Stimulated activated effector memory CD8-positive, alpha-beta T cell treated with anti-CD3 and anti-CD28 coated beads, Interleukin-12 subunit alpha, Interleukin-12 subunit beta, amount 100 ng/mL, for 72 hours (primary cell): ENCODE measurements at regions not wholly inside any gene's neighbourhood (a gene's known extent, or its start where the extent isn't known, plus 50 kb on each side); places are given as distances from the start of the nearest gene placed in this dataset.
"Not testable (repeated sequence)": the region's sequence is repeated elsewhere in the genome, so short reads cannot be mapped to it uniquely, and the experiment has no call there.

Source experiments
- ATAC-seq: fragments of 150-1000 bp; cut with Tn5 transposase; 2 replicates; pipeline ENCODE4 v1.10.0; 2021
- DNase-seq, 2 donors: peaks; one replicate each; pipeline ENCODE4 v3.0.0; 2021 to 2022; ENCODE audit warnings: low spot score in 2 of 2
- H3K27ac Mint-ChIP-seq: one replicate; pipeline ENCODE4 v1.8.0; 2022; ENCODE audit warnings: mild to moderate bottlenecking, mixed read lengths
- H3K36me3 Mint-ChIP-seq: one replicate; pipeline ENCODE4 v1.8.0; 2022; ENCODE audit warnings: mild to moderate bottlenecking, mixed read lengths
- H3K4me1 Mint-ChIP-seq: one replicate; pipeline ENCODE4 v1.8.0; 2022; ENCODE audit warnings: mixed read lengths
- H3K4me3 Mint-ChIP-seq: one replicate; pipeline ENCODE4 v1.8.0; 2022; ENCODE audit warnings: mild to moderate bottlenecking, mixed read lengths
- H3K9me3 Mint-ChIP-seq: one replicate; pipeline ENCODE4 v1.8.0; 2022; ENCODE audit warnings: mixed read lengths

DNA sequence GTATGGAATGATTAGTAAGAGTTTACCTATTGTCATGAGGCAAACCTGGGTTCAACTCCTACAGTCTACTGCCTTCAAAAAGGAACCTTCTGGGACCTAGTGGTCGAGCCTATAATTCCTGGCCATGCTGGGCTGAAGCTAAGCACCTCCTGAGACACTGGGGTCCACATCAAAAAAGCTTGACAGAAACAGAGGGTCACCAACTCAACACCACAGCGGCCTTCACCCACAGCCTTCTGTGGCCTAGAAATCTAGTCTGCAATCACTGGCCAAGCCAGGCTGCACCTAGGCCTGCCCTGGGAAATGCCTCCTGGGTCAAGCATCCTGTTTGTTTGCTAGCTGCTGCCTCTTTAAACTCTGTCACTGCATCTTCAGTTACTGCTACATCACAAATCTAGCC lies 153.9 kb upstream of the C11orf58 start:
- no peak overlapping the region for H3K4me3 Mint-ChIP-seq
- H3K9me3 Mint-ChIP-seq, result no peaks in the 10 kb centered on the region
- ATAC-seq (no peak), DNase-seq (no peak)
- H3K36me3 Mint-ChIP-seq, result no peaks in the 10 kb centered on the region
- H3K4me1 Mint-ChIP-seq, result no peaks in the 10 kb centered on the region
- no peak overlapping the region for H3K27ac Mint-ChIP-seq

DNA sequence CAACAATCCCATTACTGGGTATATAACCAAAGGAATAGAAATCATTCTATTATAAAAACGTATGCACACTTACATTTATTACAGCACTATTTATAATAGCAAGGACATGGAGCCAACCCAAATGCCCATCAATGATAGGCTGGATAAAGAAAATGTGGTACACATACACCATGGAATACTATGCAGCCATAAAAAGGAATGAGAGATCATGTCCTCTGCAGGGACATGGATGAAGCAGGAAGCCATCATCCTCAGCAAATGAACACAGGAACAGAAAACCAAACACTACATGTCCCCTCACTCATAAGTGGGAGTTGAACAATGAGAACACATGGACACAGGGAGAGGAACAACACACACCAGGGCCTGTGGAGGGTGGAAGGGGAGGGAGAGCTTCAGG lies 157.4 kb upstream of the C11orf58 start:
- not testable (repeated sequence) for H3K4me3 Mint-ChIP-seq, H3K4me1 Mint-ChIP-seq, H3K27ac Mint-ChIP-seq, H3K36me3 Mint-ChIP-seq, H3K9me3 Mint-ChIP-seq, DNase-seq, ATAC-seq

DNA sequence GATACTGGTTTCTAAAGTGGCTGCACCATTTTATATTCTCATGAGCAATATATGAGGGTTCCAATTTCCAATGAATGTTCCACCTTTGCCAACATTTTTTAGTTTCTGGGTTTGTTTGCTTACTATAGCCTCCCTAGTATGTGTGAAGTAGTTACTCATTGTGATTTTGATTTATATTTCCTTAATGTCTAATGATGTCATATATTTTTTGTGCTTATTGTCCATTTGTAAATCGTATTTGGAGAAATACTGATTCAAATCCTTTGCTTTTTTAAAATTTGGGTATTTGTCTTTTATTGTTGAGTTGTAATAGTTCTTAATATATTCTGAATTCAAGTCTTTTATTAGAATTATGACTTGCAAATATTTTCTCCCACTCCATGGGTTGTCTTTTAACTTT lies 161.0 kb upstream of the C11orf58 start:
- no peaks in the 10 kb centered on the region for H3K4me1 Mint-ChIP-seq
- H3K4me3 Mint-ChIP-seq, result no peak overlapping the region
- DNase-seq (no peak), ATAC-seq (no peak)
- no peaks in the 10 kb centered on the region for H3K9me3 Mint-ChIP-seq
- H3K27ac Mint-ChIP-seq, result no peak overlapping the region
- H3K36me3 Mint-ChIP-seq, result no peaks in the 10 kb centered on the region

DNA sequence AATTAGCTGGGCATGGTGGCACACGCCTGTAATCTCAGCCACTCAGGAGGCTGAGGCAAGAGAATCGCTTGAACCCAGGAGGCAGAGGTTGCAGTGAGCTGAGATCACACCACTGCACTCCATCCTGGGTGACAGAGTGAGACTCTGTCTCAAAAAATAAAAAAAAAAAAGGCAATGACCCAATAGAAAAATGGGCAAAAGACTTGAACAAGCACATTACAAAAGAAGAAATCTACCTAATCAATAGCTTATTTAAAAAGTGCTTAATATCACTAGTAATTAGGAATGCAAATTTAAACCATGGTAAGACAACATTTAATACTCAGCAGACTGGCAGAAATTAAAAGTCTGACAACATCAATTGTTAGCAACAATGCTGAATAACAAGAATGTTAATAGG lies 163.6 kb upstream of the C11orf58 start:
- H3K4me1 Mint-ChIP-seq, H3K4me3 Mint-ChIP-seq, H3K9me3 Mint-ChIP-seq, DNase-seq, H3K27ac Mint-ChIP-seq, H3K36me3 Mint-ChIP-seq, ATAC-seq: not testable (repeated sequence)

DNA sequence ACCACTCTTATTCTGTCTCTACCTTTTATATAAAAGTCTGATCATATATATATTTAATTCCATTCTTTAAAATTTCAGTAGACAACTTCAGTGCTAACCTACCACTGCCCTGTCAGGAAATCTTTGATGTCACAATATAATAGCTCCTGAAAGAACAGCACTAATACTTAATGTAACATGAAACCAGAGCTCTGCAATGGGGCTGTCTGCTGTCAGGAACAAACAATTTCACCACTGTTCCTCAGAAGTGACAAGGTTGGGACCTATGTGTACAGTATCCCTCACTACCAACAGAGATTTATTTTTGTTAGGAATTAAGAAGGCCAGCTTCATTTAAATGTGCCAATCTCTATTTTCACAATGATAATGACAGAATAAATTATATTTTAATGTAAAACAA lies 165.5 kb upstream of the C11orf58 start:
- H3K4me3 Mint-ChIP-seq, result no peak overlapping the region
- no peaks in the 10 kb centered on the region for H3K36me3 Mint-ChIP-seq

DNA sequence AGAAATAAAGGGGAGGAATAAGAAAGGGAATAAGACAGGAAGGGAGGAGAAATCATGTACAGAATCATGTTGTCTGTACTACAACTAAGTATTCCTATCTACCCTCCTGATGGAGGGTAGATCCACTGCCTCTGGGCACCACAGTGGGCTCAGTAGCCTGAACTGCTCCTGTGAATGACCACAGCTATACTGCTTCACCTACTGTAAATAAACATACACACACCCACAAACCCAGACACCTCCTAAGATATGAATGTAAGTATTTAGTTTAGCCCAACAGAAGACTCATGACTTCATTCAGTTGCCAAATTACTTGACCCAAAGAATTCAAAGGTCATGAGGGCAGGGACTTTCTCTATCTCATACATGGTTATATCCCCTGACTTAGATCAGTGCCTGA lies 177.3 kb upstream of the C11orf58 start:
- no peak overlapping the region for H3K27ac Mint-ChIP-seq
- no peaks in the 10 kb centered on the region for H3K4me1 Mint-ChIP-seq
- ATAC-seq (no peak), DNase-seq (no peak)
- no peak overlapping the region for H3K4me3 Mint-ChIP-seq
- H3K36me3 Mint-ChIP-seq, result no peaks in the 10 kb centered on the region
- peaks cover 10% of the 10 kb centered on the region for H3K9me3 Mint-ChIP-seq

More for the DNA sequence above, 165.5 kb upstream of the C11orf58 start:
- no peak for ATAC-seq
- Mint-ChIP-seq H3K27ac (no peak overlapping the region), H3K9me3 (no peaks in the 10 kb centered on the region), H3K4me1 (no peaks in the 10 kb centered on the region)
- no peak for DNase-seq

DNA sequence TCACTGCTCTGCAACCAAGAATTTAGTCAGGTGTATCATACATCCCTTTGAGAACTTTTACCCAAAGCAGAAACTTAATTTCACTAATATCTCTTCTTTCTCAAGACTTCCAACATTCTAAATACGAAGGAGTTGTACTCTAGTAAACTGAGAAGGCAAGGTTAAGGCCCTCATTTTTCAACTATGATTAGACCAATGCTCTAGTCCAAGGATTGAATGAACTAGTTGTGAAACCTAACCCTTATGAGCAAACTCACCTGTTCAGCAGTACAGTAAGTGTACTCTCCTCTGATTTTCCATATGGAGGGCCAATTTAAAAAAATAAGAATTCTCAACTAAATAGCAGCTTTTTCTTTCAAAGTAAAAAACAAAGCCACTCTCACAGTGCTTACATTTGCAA lies 180.0 kb upstream of the C11orf58 start:
- ATAC-seq (no peak), DNase-seq (no peak)
- H3K27ac Mint-ChIP-seq, result no peak overlapping the region
- peaks cover 10% of the 10 kb centered on the region for H3K9me3 Mint-ChIP-seq
- H3K4me3 Mint-ChIP-seq, result no peak overlapping the region
- H3K4me1 Mint-ChIP-seq, result no peaks in the 10 kb centered on the region
- H3K36me3 Mint-ChIP-seq, result no peaks in the 10 kb centered on the region

DNA sequence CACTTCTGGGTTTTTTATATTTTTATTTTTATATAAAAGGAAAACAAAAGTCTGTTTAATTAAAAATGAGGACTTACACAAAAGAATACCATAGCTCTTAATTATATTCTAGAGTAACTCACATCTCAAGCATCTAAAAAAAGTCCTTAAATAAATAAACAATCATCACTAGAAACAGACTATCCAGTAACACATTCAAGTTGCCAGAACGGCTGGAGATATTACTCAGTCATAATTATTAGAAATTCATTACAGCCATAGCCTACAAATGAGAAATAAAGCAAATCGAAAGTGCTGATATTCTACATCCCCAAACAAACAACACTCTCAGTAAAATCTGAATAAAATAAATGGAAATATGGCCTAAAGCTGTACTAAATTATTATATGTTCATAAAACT lies 182.5 kb upstream of the C11orf58 start:
- DNase-seq (no peak), ATAC-seq (no peak)
- H3K27ac Mint-ChIP-seq, result no peak overlapping the region
- no peaks in the 10 kb centered on the region for H3K36me3 Mint-ChIP-seq
- no peaks in the 10 kb centered on the region for H3K4me1 Mint-ChIP-seq
- peaks cover 5% of the 10 kb centered on the region for H3K9me3 Mint-ChIP-seq
- H3K4me3 Mint-ChIP-seq, result no peak overlapping the region

DNA sequence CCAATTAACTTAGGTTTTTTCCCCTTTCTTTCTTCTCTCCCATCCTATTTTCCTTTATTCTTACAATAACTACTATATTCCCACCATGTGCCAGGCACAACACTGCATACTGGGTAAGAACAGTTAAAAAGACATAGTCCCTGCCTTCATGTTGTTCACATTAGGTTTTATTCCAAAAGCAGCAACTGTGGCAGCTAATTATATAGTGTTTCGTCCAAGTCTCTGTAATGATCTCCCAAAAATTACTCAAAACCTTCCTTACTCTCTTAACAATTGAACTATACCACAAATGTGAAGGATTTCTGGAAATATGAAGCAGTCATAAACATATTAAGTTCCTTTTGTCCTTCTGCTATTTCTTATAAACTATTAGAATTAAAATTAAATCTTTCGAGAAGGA lies 184.1 kb upstream of the C11orf58 start:
- H3K9me3 Mint-ChIP-seq, result no peaks in the 10 kb centered on the region
- H3K4me3 Mint-ChIP-seq, result no peak overlapping the region
- H3K4me1 Mint-ChIP-seq, result no peaks in the 10 kb centered on the region
- ATAC-seq, result no peak
- H3K36me3 Mint-ChIP-seq, result no peaks in the 10 kb centered on the region
- no peak for DNase-seq
- H3K27ac Mint-ChIP-seq, result no peak overlapping the region

DNA sequence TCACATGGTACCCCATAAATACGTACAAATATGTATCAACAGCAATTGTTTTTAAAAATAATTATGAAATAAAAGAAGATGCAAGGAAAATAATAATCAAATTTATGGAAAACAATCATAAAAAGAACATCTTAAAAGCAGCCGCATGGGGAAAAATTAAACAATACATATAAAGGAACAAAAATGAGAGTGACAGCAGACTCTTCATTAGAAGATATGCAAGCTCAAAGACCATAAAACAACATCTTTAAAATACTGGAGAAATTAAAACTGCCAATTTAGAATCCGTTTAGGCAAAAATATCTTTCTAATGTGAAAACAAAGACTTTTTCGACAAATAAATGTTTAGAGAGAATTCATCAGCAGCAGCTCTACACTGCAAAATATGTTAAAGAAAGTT lies 190.6 kb upstream of the C11orf58 start:
- Mint-ChIP-seq H3K4me3 (no peak overlapping the region), H3K27ac (no peak overlapping the region), H3K36me3 (no peaks in the 10 kb centered on the region), H3K4me1 (no peaks in the 10 kb centered on the region), H3K9me3 (no peaks in the 10 kb centered on the region)
- ATAC-seq (no peak), DNase-seq (no peak)

DNA sequence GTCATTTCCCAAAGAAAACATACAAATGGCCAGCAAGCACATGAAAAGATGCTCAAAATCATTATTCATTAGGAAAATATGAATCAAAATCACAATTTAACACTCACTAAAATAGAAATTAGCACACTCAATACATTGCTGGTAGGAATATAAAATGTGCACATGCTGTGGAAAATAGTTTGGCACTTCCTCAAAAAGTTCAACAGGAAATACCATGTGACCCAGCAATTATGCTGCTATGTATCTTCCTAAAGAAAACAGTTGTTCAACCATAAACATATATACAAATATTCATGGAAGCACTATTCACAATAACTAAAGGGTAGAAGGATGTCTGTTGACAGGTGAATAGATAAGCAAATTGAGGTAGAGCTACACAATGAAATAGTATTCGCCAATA lies 187.3 kb upstream of the SOX6 start:
- Mint-ChIP-seq H3K4me3 (no peak overlapping the region), H3K27ac (no peak overlapping the region), H3K36me3 (no peaks in the 10 kb centered on the region), H3K4me1 (no peaks in the 10 kb centered on the region), H3K9me3 (peaks cover 6% of the 10 kb centered on the region)
- DNase-seq, result no peak
- ATAC-seq, result no peak

DNA sequence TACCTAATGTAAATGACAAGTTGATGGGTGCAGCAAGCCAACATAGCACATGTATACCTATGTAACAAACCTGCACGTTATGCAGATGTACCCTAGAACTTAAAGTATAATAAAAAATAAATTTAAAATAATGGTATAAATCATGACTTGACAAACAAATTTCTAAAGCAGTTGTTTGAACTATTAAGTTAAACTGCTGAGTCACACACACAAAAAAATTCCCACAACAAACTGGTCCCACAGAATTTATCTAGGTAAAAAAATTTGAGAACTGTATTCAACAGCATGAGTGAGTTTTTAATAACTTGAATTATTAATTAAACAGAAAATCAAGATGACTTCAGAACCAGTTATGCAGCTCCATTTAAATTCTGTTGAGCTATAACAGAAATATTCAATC lies 186.0 kb upstream of the SOX6 start:
- ATAC-seq, result no peak
- Mint-ChIP-seq H3K9me3 (peaks cover 6% of the 10 kb centered on the region), H3K36me3 (peaks cover under 1% of the 10 kb centered on the region), H3K4me3 (no peak overlapping the region), H3K4me1 (no peaks in the 10 kb centered on the region), H3K27ac (no peak overlapping the region)
- DNase-seq, result no peak

DNA sequence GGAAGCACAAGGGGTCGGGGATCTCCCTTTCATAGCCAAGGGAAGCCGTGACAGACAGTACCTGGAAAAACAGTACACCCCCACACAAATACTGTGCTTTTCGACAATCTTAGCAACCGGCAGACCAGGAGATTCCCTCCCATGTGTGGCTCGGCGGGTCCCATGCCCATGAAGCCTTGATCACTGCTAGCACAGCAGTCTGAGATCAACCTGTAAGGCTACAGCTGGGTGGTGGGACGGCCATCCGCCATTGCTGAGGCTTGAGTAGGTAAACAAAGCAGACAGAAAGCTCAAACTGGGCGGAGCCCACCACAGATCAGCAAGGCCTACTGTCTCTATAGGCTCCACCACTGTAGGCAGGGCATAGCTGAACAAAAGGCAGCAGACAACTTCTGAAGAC lies 180.2 kb upstream of the SOX6 start:
- peaks cover 6% of the 10 kb centered on the region for H3K36me3 Mint-ChIP-seq
- ATAC-seq (no peak), DNase-seq (no peak)
- H3K4me3 Mint-ChIP-seq, result no peak overlapping the region
- H3K9me3 Mint-ChIP-seq, result peaks cover 12% of the 10 kb centered on the region
- H3K27ac Mint-ChIP-seq, result no peak overlapping the region
- no peaks in the 10 kb centered on the region for H3K4me1 Mint-ChIP-seq

DNA sequence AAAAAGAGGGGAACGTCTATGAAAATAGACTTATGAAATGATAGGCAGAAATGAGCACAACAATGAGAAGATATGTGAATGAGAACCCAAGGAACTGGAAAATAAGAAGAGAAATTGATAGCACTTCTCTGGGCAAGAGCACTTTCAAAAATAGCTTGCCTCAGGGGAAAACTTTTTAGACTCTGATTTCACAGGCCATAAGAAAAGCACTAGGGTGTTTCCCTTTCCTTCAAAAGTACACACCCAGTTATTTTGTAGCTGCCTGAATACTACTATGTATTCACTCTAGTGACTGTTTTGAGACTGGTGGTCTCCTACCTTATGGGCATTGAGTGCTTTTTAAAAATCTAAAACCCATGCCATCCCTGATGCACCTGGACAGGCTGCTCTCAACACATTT lies 172.3 kb upstream of the SOX6 start:
- Mint-ChIP-seq H3K4me1 (no peaks in the 10 kb centered on the region), H3K27ac (no peak overlapping the region), H3K4me3 (no peak overlapping the region), H3K9me3 (peaks cover 6% of the 10 kb centered on the region), H3K36me3 (no peaks in the 10 kb centered on the region)
- DNase-seq, result no peak
- ATAC-seq, result no peak

DNA sequence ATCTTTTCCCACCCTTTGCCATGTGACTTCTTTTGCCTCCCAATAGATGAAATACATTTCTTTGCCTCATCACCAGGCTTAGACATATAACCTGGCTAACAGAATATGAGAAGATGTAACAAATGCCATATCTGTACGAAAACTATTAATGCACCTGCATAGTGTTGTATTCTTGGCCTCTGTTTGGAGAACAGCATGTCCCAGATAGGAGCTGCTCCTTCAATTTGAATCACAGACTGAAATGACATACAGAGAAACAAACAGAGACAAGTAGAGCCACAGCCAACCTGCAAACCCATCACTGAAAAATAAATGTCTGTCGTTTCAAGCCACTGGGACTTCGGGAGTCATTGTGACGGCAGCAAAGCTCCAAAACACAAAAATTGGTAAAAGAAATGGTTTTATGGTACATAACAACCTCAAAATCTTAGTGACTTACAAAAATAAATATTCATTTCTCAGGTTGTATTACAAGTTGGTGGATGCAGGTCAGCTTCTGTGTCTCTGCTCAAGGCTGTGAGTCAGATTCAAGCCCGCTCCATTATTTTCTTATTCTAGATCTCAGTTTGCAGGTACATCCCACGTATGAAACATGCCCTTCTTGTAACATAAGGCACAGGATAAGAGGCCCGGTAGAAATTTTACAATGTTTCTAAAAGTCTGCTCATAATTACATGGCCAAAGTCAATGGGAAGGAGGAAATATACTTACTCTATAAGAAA lies 171.3 kb upstream of the SOX6 start:
- Mint-ChIP-seq H3K4me1 (no peaks in the 10 kb centered on the region), H3K27ac (no peak overlapping the region), H3K9me3 (peaks cover 4% of the 10 kb centered on the region), H3K4me3 (no peak overlapping the region), H3K36me3 (no peaks in the 10 kb centered on the region)
- ATAC-seq (no peak), DNase-seq (no peak)

DNA sequence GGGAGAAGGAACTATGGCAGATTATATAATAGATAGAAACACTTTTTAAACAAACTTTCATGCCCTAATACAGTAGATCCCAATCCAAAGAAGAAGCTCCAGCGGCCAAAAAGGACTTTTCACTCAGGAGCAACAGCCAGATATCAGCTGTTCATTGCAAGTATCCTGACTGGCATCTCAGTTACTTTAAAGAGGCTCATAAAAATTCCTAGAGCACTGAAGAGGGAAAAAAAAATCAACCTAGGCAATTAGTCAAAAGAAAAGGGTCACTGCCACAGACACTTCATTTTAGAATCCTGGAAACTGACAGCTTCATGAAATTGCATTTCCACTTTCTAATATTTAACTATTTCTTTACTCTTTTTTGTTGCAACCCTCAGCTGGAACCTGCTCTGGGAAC lies 170.6 kb upstream of the SOX6 start:
- H3K4me3 Mint-ChIP-seq, result no peak overlapping the region
- no peak for DNase-seq
- ATAC-seq, result no peak
- no peaks in the 10 kb centered on the region for H3K4me1 Mint-ChIP-seq
- no peaks in the 10 kb centered on the region for H3K36me3 Mint-ChIP-seq
- no peak overlapping the region for H3K27ac Mint-ChIP-seq
- peaks cover 4% of the 10 kb centered on the region for H3K9me3 Mint-ChIP-seq

DNA sequence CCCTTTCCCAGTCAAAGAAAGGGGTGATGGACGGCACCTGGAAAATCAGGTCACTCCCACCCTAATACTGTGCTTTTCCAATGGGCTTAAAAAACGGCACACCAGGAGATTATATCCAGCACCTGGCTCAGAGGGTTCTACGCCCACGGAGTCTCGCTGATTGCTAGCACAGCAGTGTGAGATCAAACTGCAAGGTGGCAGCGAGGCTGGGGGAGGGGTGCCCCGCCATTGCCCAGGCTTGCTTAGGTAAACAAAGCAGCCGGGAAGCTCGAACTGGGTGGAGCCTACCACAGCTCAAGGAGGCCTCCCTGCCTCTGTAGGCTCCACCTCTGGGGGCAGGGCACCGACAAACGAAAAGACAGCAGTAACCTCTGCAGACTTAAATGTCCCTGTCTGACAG lies 164.4 kb upstream of the SOX6 start:
- ATAC-seq, H3K27ac Mint-ChIP-seq, H3K4me1 Mint-ChIP-seq, H3K9me3 Mint-ChIP-seq, H3K4me3 Mint-ChIP-seq, H3K36me3 Mint-ChIP-seq, DNase-seq: not testable (repeated sequence)
